ENCODE measurements at regions not wholly inside any gene's neighbourhood (a gene's known extent, or its start where the extent isn't known, plus 50 kb on each side); places are given as distances from the start of the nearest gene placed in this dataset.
"Not testable (repeated sequence)": the region's sequence is repeated elsewhere in the genome, so short reads cannot be mapped to it uniquely, and the experiment has no call there.

DNA sequence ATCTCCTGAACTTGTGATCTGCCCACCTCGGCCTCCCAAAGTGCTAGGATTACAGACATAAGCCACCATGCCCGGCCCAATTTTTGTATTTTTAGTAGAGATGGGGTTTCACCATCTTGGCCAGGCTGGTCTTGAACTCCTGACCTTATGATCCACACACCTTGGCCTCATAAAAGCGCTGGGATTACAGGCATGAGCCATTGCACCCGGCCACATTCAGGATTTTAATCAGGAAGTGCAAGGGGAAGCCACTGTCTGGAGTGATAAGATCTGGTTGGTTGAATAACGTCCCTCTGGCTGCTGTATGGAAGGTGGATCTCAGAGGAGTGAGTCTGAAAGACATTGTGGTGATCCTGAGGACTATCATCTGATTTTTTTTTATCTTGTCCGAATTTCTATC is 196.3 kb upstream of the ARL4C start:
- 92% methylated on average over 6 of the region's 6 CpGs; no CpG with 5 or more reads in 1 of the 2 experiments for WGBS, 2 experiments (ENCODE audit: extremely low coverage in 1 of 2, insufficient coverage in 1 of 2, insufficient read length in 1 of 2, insufficient replicate concordance in 2 of 2, low coverage in 1 of 2, low lambda C conversion rate in 2 of 2, missing lambda C conversion rate in 1 of 2)
- H3K23me2 ChIP-seq (ENCODE audit: low read depth, low read length); H3K27ac ChIP-seq (ENCODE audit: low read depth, low read length); H3K18ac ChIP-seq (ENCODE audit: extremely low read depth, low read length); H2AFZ ChIP-seq (ENCODE audit: low read length); H4K5ac ChIP-seq (ENCODE audit: insufficient read length, low read depth, low read length); H3K27me3 ChIP-seq (replicated peaks in 1 of 4; ENCODE audit: control insufficient read depth in 3 of 4, extremely low read depth in 1 of 4, insufficient read depth in 3 of 4, low read length in 3 of 4); H3K79me2 ChIP-seq (ENCODE audit: control insufficient read depth in 1 of 2, insufficient read depth in 2 of 2, low read length in 2 of 2); H4K20me1 ChIP-seq (replicated peaks in 1 of 2; ENCODE audit: control insufficient read depth in 1 of 2, insufficient read depth in 2 of 2, low read length in 2 of 2); H3K23ac ChIP-seq (ENCODE audit: insufficient read length); FAIRE-seq; H3K9ac ChIP-seq (replicated peaks in 1 of 4; ENCODE audit: extremely low read depth in 1 of 4, low read depth in 3 of 4, low read length in 3 of 4); H2BK20ac ChIP-seq (ENCODE audit: low read length); H2AK5ac ChIP-seq (ENCODE audit: low read depth, low read length); H3K4me1 ChIP-seq (replicated peaks in 1 of 4; ENCODE audit: control insufficient read depth in 3 of 4, insufficient read depth in 4 of 4, low read length in 3 of 4); H4K91ac ChIP-seq (replicated peaks; ENCODE audit: insufficient read length, low read length); H3K4ac ChIP-seq (replicated peaks; ENCODE audit: insufficient read length, low read depth, low read length); H3K4me3 ChIP-seq (ENCODE audit: extremely low read depth in 1 of 4, insufficient read depth in 2 of 4, low read depth in 3 of 4, low read length in 4 of 4); H3K79me1 ChIP-seq (ENCODE audit: low read depth, low read length); H4K8ac ChIP-seq (ENCODE audit: extremely low read depth, insufficient read depth, low read length); H3K4me2 ChIP-seq (ENCODE audit: insufficient read depth in 1 of 2, low read depth in 2 of 2, low read length in 2 of 2); H2BK120ac ChIP-seq (replicated peaks; ENCODE audit: low read depth, low read length); H3K36me3 ChIP-seq (ENCODE audit: control insufficient read depth in 2 of 4, insufficient read depth in 4 of 4, low read length in 3 of 4); H2BK12ac ChIP-seq (ENCODE audit: low read depth, low read length); H3K14ac ChIP-seq (ENCODE audit: insufficient read length); H3K56ac ChIP-seq (replicated peaks; ENCODE audit: insufficient read length, low read depth, low read length); POLR2A ChIA-PET (ENCODE audit: partially characterized antibody); H2BK5ac ChIP-seq (ENCODE audit: low read depth, low read length): not testable (repeated sequence)
- Histone ChIP-seq H2BK15ac (ENCODE audit: low read length) (0 out of 2 replicates have a peak overlapping the region, but pooled peaks have one; percentile 75), H3K9me3 (ENCODE audit: insufficient read depth in 2 of 2, low read depth in 1 of 2, low read length in 1 of 2) (peaks cover 34 to 37% of the 10 kb centered on the region in 2 experiments)
- peak in 1 of 2 experiments; percentile 7 for DNase-seq (ENCODE audit: low read depth in 1 of 2, low spot score in 2 of 2)
- CTCF ChIA-PET (ENCODE audit: partially characterized antibody) = interaction anchor here (1.4 kb wide), 1 partner anchor 16 kb away, joined by 4 read pairs; no protein-coding TSS in a partner anchor
